HG02885 (cell line): ENCODE measurements at regions not wholly inside any gene's neighbourhood (a gene's known extent, or its start where the extent isn't known, plus 50 kb on each side); places are given as distances from the start of the nearest gene placed in this dataset.
"Not testable (repeated sequence)": the region's sequence is repeated elsewhere in the genome, so short reads cannot be mapped to it uniquely, and the experiment has no call there.

Source experiments
- ATAC-seq: cut with Tn5 transposase; IDR thresholded peaks from one replicate; pipeline ENCODE4 v1.9.1; 2021; ENCODE audit warnings: mild to moderate bottlenecking; ENCODE audit not compliant: unreplicated experiment, poor library complexity

DNA sequence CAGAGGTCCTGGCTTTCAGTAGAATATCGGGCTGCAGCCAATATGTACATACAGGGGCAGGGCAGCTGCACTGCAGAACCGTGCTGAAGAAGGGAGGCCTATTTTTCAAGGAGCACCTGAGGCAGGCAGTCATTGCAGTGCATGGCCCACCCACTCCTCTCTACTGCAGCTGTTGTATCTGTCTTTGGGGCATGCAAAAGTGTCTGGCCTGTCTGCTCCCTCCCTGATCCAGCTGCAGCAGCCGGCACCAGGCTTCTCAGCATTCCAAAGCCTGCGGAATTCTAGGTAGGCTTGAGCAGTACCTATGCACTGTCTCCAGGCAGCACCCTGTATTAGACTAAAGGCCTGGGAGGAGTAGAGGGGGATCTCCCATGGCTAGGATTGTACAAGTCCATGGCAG is 415.2 kb upstream of the MAGEB16 start:
- ATAC-seq: no peak

- ATAC-seq: no peak
These were observed 405.9 kb upstream of the MAGEB16 start for GRCh38 chrX:35392232-35392631.

DNA sequence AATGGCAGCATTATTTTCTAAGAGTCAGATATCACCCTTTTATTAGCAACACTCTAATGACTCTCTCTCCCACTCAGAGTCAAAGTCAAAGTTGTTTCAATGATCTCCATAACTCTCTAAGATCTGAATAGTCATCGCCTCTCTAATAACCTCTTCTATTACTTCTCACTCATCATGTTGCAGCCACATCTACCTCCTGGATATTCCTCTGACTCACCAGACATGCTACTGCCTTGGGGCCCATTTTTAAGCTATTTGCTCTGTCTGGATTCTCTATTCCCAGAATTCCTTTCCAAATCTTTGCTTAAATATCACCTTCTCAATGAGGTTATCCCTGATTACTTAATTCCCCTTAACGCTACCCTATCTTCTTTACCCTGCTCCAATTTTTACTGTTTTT is 391.8 kb upstream of the MAGEB16 start:
- ATAC-seq: no peak

DNA sequence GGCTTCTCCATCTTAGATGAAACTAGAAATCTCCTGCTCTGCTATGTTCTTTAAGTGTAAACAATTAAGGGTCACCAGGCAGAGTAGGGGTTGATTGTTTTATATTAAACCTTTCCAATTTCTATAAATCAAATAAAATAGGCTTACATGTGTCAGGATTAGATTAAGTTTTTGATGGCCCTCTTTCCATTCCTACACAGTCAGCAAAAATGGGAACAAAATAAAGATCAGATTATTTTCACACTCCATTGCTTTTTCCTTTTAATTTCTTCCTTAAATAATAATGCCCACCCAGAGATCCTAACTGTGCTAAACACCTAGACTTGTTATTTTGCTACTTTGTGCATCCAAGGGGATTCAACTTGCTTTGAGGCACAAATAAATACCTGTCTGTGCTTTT is 381.4 kb upstream of the MAGEB16 start:
- ATAC-seq: no peak

GRCh38 chrX:35432056-35432455 is 366.1 kb upstream of the MAGEB16 start:
- no peak for ATAC-seq

DNA sequence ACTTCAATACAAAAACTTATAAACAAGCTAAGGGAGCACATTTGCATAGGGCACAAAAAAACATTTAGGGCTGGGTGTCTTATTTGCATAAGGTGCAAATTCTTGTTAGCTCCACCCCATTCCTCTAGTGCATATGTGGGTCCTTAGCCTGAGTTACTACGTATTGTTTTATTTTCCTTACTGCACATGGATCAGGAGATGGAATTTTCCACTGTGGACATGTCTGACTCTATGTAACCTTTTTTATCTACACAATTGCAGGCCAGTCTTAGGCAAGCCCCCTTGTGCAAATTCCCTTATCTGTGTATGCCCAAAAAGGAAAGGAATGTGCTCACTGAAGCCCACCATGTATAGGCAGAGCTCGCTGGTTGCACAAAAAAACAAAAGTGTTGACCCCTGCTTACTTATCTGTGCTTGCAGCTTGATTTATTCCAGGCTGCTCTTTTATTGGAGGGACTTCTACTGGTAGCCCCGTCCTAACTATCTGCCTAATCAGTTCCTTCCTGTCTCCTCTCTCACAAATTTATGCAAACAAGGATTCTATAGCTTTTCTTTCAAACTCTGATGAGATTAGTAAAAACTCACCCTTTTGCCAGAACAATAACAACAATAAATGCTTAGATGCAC is 359.0 kb upstream of the MAGEB16 start:
- no peak for ATAC-seq

DNA sequence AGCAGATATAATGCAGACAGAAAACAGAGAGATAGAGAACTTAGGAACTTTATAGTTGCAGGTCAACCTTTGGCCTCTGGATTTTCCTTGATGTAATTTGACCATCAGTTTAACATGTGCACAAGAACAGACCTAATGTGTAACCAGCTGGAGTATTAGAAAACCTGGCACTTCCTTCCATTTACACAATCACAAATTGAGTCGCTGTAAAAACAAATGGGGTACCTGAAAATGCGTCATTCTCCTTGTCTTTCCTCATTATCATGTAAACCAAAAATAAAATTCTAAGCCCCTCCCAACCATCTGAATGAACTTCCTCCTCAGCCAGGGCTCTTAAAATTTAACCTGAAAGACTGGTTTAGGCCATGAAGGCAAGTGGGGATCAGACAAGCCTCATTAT is 358.4 kb upstream of the MAGEB16 start:
- ATAC-seq: no peak

DNA sequence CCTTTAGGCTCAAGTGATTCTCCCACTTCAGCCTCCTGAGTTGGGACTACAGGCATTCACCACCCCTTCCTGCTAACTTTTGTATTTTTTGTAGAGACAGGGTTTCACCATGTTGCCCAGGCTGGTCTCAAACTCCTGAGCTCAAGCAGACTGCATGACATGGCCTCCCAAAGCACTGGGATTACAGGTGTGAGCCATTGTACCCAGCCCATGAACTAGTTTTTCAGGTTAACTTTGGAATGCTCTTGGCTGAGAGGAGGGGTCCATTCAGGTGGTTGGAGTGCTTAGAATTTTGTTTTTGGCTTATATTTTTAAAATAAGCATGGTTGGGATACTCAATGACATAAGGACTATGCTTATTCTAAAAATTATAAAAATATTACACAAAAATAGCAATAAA is 355.7 kb upstream of the MAGEB16 start:
- no peak for ATAC-seq

- peak; percentile 42 for ATAC-seq
These were observed 355.0 kb upstream of the MAGEB16 start for GRCh38 chrX:35443091-35443582.

DNA sequence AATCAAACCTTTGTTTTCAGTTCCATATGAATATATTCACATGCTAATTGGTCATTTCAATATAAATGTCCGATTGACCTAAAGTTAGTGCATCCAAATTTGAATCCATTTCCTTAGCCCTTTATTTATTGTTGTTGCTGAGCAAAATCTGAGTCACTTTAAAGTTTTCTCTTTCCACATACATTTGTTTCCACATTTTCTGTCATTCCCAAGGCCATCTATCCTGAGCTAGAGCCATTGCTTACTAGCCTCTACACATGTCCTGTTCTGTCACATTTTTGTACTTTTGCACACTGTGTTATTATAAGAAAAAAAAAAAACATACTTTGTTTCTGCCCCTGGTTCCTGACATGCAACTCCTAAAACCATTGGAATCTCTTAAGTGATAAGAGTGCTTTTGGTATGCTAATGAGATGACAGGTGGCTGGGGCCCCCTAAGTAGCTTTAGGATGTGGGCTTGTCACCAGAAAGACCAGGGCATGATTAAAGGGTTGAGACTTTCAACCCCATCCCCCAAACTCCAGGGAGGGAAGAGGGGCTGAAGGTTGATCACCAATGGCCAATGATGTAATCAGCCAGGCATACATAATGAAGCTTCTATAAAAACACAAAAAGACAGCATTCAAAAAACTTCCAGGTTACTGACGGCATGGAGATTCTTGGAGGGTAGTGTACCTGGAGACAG is 353.3 kb upstream of the MAGEB16 start:
- ATAC-seq: no peak

- ATAC-seq: no peak
These were observed 352.2 kb upstream of the MAGEB16 start for GRCh38 chrX:35445912-35446311.

GRCh38 chrX:35456891-35457290 is 341.3 kb upstream of the MAGEB16 start:
- no peak for ATAC-seq

GRCh38 chrX:35458142-35458541 is 340.0 kb upstream of the MAGEB16 start:
- ATAC-seq: no peak

- no peak for ATAC-seq
These were observed 337.0 kb upstream of the MAGEB16 start for GRCh38 chrX:35461164-35461563.

GRCh38 chrX:35496671-35497070 is 301.5 kb upstream of the MAGEB16 start:
- ATAC-seq: not testable (repeated sequence)

DNA sequence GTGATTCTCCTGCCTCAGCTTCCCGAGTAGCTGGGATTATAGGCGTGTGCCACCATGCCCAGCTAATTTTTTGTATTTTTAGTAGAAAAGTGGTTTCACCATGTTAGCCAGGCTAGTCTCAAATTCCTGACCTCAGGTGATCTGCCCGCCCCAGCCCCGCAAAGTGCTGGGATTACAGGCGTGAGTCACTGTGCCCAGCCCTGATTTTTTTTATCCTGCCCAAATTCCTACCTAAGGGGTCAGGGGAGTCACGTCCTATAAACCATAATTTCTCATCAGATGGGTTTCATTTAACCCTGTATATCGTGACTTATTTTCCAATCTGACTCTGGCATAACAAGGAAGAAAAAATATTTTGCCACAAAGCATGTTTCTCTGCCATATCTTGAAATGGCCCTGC is 300.7 kb upstream of the MAGEB16 start:
- ATAC-seq: not testable (repeated sequence)

GRCh38 chrX:35499071-35499862 is 298.9 kb upstream of the MAGEB16 start:
- no peak for ATAC-seq

DNA sequence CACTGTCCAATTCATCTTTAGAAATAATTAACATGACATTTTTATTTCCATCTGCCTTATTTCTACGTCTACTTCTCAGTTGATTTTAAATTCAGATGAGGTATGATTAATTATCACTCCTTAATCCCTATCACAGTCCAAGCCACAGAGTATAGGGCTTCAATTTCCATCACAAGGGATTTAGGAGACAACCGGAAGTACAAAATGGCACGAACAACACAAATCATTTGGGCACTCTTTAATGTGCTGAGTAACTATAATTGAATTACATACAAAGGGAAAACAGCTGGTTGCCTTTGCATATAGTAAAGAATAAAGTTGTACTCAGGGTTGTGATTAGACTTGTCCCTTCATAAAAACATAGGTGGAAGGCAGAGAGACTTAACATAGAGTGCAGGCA is 290.4 kb upstream of the MAGEB16 start:
- ATAC-seq: no peak

GRCh38 chrX:35548003-35548402 is 250.1 kb upstream of the MAGEB16 start:
- ATAC-seq: not testable (repeated sequence)

DNA sequence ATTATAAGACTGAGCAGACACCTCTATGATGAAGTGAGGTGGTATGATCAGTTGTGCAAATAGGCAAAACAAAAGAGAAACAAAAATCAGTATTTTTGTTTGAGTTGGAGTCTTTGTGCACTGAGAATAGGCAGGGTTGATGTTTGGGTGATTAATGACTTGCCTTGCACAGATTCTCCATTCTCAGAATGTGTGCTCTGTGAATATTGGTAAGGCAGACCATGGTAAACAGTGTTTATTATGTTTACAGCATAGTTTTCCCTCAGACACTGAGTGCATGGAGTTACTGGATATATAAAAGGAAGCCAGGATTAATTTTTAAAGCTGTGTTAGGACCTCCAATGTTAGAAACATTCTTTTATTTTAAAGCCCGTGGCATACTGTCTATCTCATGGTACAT is 240.2 kb upstream of the MAGEB16 start:
- no peak for ATAC-seq

GRCh38 chrX:35561985-35562384 is 236.2 kb upstream of the MAGEB16 start:
- no peak for ATAC-seq
